ENCODE measurements at regions not wholly inside any gene's neighbourhood (a gene's known extent, or its start where the extent isn't known, plus 50 kb on each side); places are given as distances from the start of the nearest gene placed in this dataset.

- no peak for TF ChIP-seq EZH2 (IDR thresholded peaks at IDR 0.05; ENCODE audit: borderline replicate concordance, low read depth, low read length, severe bottlenecking)
- TF ChIP-seq CTCF (IDR thresholded peaks at IDR 0.05; ENCODE audit: extremely low read depth in 1 of 2, insufficient read depth in 1 of 2, low read depth in 1 of 2, low read length in 2 of 2), result no peak
- TF ChIP-seq MAX (IDR thresholded peaks at IDR 0.05; ENCODE audit: insufficient read depth, insufficient read length), result no peak
- no peak for TF ChIP-seq POLR2A (IDR thresholded peaks at IDR 0.05; ENCODE audit: low read depth, low read length)
- no peak for TF ChIP-seq MYC (IDR thresholded peaks at IDR 0.05; ENCODE audit: low read depth, low read length)
These were observed 130.3 kb upstream of the TARS1 start for GRCh38 chr5:33310451-33310850.

All from endothelial cell of umbilical vein (primary cell).